HG03025 (cell line): ENCODE measurements at regions not wholly inside any gene's neighbourhood (a gene's known extent, or its start where the extent isn't known, plus 50 kb on each side); places are given as distances from the start of the nearest gene placed in this dataset.
"Not testable (repeated sequence)": the region's sequence is repeated elsewhere in the genome, so short reads cannot be mapped to it uniquely, and the experiment has no call there.

Experiments used
- ATAC-seq: cut with Tn5 transposase; IDR thresholded peaks from one replicate; pipeline ENCODE4 v1.9.1; 2021; ENCODE audit warnings: mild to moderate bottlenecking, moderate library complexity; ENCODE audit not compliant: unreplicated experiment, low FRiP score

GRCh38 chr9:85792057-85792456, 50.3 kb upstream of the AGTPBP1 start:
- not testable (repeated sequence) for ATAC-seq

- ATAC-seq, result not testable (repeated sequence)
These were observed 61.4 kb upstream of the AGTPBP1 start for GRCh38 chr9:85802978-85803695.

- not testable (repeated sequence) for ATAC-seq
These were observed 63.0 kb upstream of the AGTPBP1 start for GRCh38 chr9:85804847-85805133.

GRCh38 chr9:85805134-85806005, 63.6 kb upstream of the AGTPBP1 start:
- peak; percentile 77 for ATAC-seq

- ATAC-seq, result not testable (repeated sequence)
These were observed 66.6 kb upstream of the AGTPBP1 start for GRCh38 chr9:85808329-85808728.

- not testable (repeated sequence) for ATAC-seq
These were observed 71.6 kb upstream of the AGTPBP1 start for GRCh38 chr9:85813388-85813787.

GRCh38 chr9:85814800-85815199, 73.0 kb upstream of the AGTPBP1 start:
- not testable (repeated sequence) for ATAC-seq

GRCh38 chr9:85818971-85819370, 77.2 kb upstream of the AGTPBP1 start:
- ATAC-seq, result not testable (repeated sequence)

GRCh38 chr9:85820598-85820997, 78.8 kb upstream of the AGTPBP1 start:
- ATAC-seq, result not testable (repeated sequence)

- ATAC-seq, result not testable (repeated sequence)
These were observed 83.2 kb upstream of the AGTPBP1 start for GRCh38 chr9:85824949-85825348.

- not testable (repeated sequence) for ATAC-seq
These were observed 92.8 kb upstream of the AGTPBP1 start for GRCh38 chr9:85834591-85834990.

GRCh38 chr9:85843949-85844348, 97.0 kb upstream of the NAA35 start:
- not testable (repeated sequence) for ATAC-seq

- ATAC-seq, result not testable (repeated sequence)
These were observed 93.2 kb upstream of the NAA35 start for GRCh38 chr9:85847782-85848181.

- ATAC-seq, result no peak
These were observed 82.7 kb upstream of the NAA35 start for GRCh38 chr9:85858056-85858750.

GRCh38 chr9:85859765-85860164, 81.2 kb upstream of the NAA35 start:
- no peak for ATAC-seq

- not testable (repeated sequence) for ATAC-seq
These were observed 79.1 kb upstream of the NAA35 start for GRCh38 chr9:85861882-85862281.

GRCh38 chr9:85863875-85864274, 77.1 kb upstream of the NAA35 start:
- ATAC-seq, result no peak

- no peak for ATAC-seq
These were observed 69.9 kb upstream of the NAA35 start for GRCh38 chr9:85871008-85871407.

- ATAC-seq, result not testable (repeated sequence)
These were observed 69.3 kb upstream of the NAA35 start for GRCh38 chr9:85871683-85872082.

GRCh38 chr9:85872463-85872862, 68.5 kb upstream of the NAA35 start:
- no peak for ATAC-seq

- ATAC-seq, result no peak
These were observed 64.3 kb upstream of the NAA35 start for GRCh38 chr9:85876628-85877027.
